WTC11 (cell line): ENCODE measurements at regions not wholly inside any gene's neighbourhood (a gene's known extent, or its start where the extent isn't known, plus 50 kb on each side); places are given as distances from the start of the nearest gene placed in this dataset.

Source experiments
- ATAC-seq: fragments of 200-7000 bp; cut with Tn5 transposase; 2 replicates; pipeline ENCODE4 v1.10.0; 2021; ENCODE audit warnings: mild to moderate bottlenecking, moderate library complexity
- CTCF ChIA-PET: fragments of 300-600 bp; sonication (Branson Sonifier 250); formaldehyde crosslinking; loops from one replicate; lab custom pipeline; 2021; ENCODE audit warnings: antibody characterized with exemption; lab: Charles Lee
- POLR2A ChIA-PET: fragments of 350-600 bp; sonication (Branson Sonifier 250); formaldehyde crosslinking; loops from one replicate; lab custom pipeline; 2021; ENCODE audit warnings: antibody characterized with exemption; lab: Charles Lee
- DNase-seq: peaks from one replicate; pipeline ENCODE4 v3.0.0; 2021; ENCODE audit warnings: low spot score
- H3K27ac Mint-ChIP-seq: 2 replicates; pipeline ENCODE4 v1.8.0; 2021; ENCODE audit warnings: mixed read lengths
- H3K27me3 Mint-ChIP-seq: 2 replicates; pipeline ENCODE4 v1.8.0; 2021; ENCODE audit warnings: low read depth, mild to moderate bottlenecking, moderate library complexity, mixed read lengths
- H3K36me3 Mint-ChIP-seq: 2 replicates; pipeline ENCODE4 v1.8.0; 2021; ENCODE audit warnings: mixed read lengths
- H3K4me1 Mint-ChIP-seq: 2 replicates; pipeline ENCODE4 v1.8.0; 2022; ENCODE audit warnings: mixed read lengths
- H3K4me3 Mint-ChIP-seq: 2 replicates; pipeline ENCODE4 v1.8.0; 2021; ENCODE audit warnings: mild to moderate bottlenecking, moderate library complexity, mixed read lengths
- H3K9me3 Mint-ChIP-seq: 2 replicates; pipeline ENCODE4 v1.8.0; 2021; ENCODE audit warnings: mixed read lengths
- ARID4B ChIP-seq: sonication (generic); formaldehyde crosslinking; IDR thresholded peaks from 2 replicates; pipeline ENCODE4 v1.8.0; 2023; ENCODE audit warnings: missing genetic modification reagents, mild to moderate bottlenecking, borderline replicate concordance
- CREM ChIP-seq: sonication (generic); formaldehyde crosslinking; IDR thresholded peaks from 2 replicates; pipeline ENCODE4 v1.8.1; 2022; ENCODE audit warnings: mild to moderate bottlenecking, missing genetic modification reagents, moderate library complexity
- E2F1 ChIP-seq: sonication (generic); formaldehyde crosslinking; IDR thresholded peaks from 2 replicates; pipeline ENCODE4 v1.8.0; 2022; ENCODE audit warnings: mild to moderate bottlenecking, missing genetic modification reagents
- EMX1 ChIP-seq: fragments of 250-450 bp; sonication (Bioruptor Pico); IDR thresholded peaks from 2 replicates; pipeline ENCODE4 v1.8.0; 2021; ENCODE audit warnings: mild to moderate bottlenecking
- FOXP1 ChIP-seq: sonication (generic); formaldehyde crosslinking; IDR thresholded peaks from 2 replicates; pipeline ENCODE4 v1.8.0; 2022; ENCODE audit warnings: missing genetic modification reagents, mild to moderate bottlenecking, moderate library complexity, borderline replicate concordance
- FOXP4 ChIP-seq: sonication (generic); formaldehyde crosslinking; IDR thresholded peaks from 2 replicates; pipeline ENCODE4 v1.8.0; 2022; ENCODE audit warnings: mild to moderate bottlenecking, missing genetic modification reagents
- GABPB1 ChIP-seq: sonication (generic); formaldehyde crosslinking; IDR thresholded peaks from 2 replicates; pipeline ENCODE4 v1.8.1; 2023; ENCODE audit warnings: mild to moderate bottlenecking, missing genetic modification reagents
- IRF1 ChIP-seq: sonication (generic); formaldehyde crosslinking; IDR thresholded peaks from 2 replicates; pipeline ENCODE4 v1.8.0; 2023; ENCODE audit warnings: missing genetic modification reagents
- NFATC4 ChIP-seq: fragments of 250-450 bp; sonication (Bioruptor Pico); IDR thresholded peaks from 2 replicates; pipeline ENCODE4 v1.9.0; 2021; ENCODE audit warnings: mild to moderate bottlenecking
- NR3C1 ChIP-seq: sonication (generic); formaldehyde crosslinking; conservative IDR thresholded peaks from 2 replicates; pipeline ENCODE4 v1.8.1; 2023; ENCODE audit warnings: low read depth, mild to moderate bottlenecking, missing genetic modification reagents
- PRDM15 ChIP-seq: sonication (generic); formaldehyde crosslinking; IDR thresholded peaks from 2 replicates; pipeline ENCODE4 v1.8.0; 2022; ENCODE audit warnings: missing genetic modification reagents
- RELA ChIP-seq: sonication (generic); formaldehyde crosslinking; IDR thresholded peaks from 2 replicates; pipeline ENCODE4 v1.8.1; 2022; ENCODE audit warnings: missing genetic modification reagents, mild to moderate bottlenecking, borderline replicate concordance
- SMAD4 ChIP-seq: sonication (generic); formaldehyde crosslinking; IDR thresholded peaks from 2 replicates; pipeline ENCODE4 v1.8.0; 2022; ENCODE audit warnings: mild to moderate bottlenecking, missing genetic modification reagents
- TEAD4 ChIP-seq: sonication (generic); formaldehyde crosslinking; IDR thresholded peaks from 2 replicates; pipeline ENCODE4 v1.8.0; 2022; ENCODE audit warnings: mild to moderate bottlenecking, missing genetic modification reagents
- ZNF416 ChIP-seq: fragments of 250-450 bp; sonication (Bioruptor Pico); IDR thresholded peaks from 2 replicates; pipeline ENCODE4 v1.9.0; 2021; ENCODE audit warnings: mild to moderate bottlenecking, inconsistent platforms
- ZNF512 ChIP-seq: sonication (generic); formaldehyde crosslinking; IDR thresholded peaks from 2 replicates; pipeline ENCODE4 v1.8.1; 2022; ENCODE audit warnings: missing genetic modification reagents, borderline replicate concordance
- TF ChIP-seq, protein P1 (sequence below): fragments of 250-450 bp; sonication (Bioruptor Pico); IDR thresholded peaks from 2 replicates; pipeline ENCODE4 v1.9.0; 2021; ENCODE audit warnings: mild to moderate bottlenecking, borderline replicate concordance

DNA sequence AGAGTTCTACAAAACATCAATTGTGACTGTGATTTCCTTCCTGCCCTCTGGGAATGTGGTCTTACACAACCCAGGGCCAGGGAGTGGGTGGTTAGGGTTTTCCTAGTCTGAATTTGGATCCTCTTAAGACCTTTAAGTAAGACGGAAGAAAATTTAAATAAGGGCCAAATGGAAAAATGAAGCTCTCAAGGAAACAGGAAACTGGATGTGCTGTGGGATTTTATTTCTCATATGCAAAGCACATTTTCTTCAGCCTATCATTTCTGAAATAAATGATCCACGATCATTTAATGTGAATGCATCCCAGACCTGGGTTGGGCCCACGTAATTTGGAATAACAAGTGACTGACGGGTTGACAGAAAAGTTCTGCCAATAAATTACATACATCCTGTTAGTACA lies 243.6 kb downstream of the CLIC5 start:
- Mint-ChIP-seq H3K27ac (no peak overlapping the region), H3K9me3 (peaks cover 15% of the 10 kb centered on the region), H3K4me3 (no peak overlapping the region), H3K27me3 (no peaks in the 10 kb centered on the region), H3K4me1 (peaks cover 5% of the 10 kb centered on the region; the same call in 1 of the 2 replicates), H3K36me3 (no peaks in the 10 kb centered on the region)
- DNase-seq (no peak), ATAC-seq (no peak)
- CTCF ChIA-PET = interaction anchor here (1.3 kb wide), 1 partner anchor 57 kb away, joined by 3 read pairs; no protein-coding TSS in a partner anchor
- POLR2A ChIA-PET = no interaction called here
- no peak for TF ChIP-seq E2F1
- TF ChIP-seq, protein P1, sequence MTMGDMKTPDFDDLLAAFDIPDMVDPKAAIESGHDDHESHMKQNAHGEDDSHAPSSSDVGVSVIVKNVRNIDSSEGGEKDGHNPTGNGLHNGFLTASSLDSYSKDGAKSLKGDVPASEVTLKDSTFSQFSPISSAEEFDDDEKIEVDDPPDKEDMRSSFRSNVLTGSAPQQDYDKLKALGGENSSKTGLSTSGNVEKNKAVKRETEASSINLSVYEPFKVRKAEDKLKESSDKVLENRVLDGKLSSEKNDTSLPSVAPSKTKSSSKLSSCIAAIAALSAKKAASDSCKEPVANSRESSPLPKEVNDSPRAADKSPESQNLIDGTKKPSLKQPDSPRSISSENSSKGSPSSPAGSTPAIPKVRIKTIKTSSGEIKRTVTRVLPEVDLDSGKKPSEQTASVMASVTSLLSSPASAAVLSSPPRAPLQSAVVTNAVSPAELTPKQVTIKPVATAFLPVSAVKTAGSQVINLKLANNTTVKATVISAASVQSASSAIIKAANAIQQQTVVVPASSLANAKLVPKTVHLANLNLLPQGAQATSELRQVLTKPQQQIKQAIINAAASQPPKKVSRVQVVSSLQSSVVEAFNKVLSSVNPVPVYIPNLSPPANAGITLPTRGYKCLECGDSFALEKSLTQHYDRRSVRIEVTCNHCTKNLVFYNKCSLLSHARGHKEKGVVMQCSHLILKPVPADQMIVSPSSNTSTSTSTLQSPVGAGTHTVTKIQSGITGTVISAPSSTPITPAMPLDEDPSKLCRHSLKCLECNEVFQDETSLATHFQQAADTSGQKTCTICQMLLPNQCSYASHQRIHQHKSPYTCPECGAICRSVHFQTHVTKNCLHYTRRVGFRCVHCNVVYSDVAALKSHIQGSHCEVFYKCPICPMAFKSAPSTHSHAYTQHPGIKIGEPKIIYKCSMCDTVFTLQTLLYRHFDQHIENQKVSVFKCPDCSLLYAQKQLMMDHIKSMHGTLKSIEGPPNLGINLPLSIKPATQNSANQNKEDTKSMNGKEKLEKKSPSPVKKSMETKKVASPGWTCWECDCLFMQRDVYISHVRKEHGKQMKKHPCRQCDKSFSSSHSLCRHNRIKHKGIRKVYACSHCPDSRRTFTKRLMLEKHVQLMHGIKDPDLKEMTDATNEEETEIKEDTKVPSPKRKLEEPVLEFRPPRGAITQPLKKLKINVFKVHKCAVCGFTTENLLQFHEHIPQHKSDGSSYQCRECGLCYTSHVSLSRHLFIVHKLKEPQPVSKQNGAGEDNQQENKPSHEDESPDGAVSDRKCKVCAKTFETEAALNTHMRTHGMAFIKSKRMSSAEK (CRISPR knock-in tag) = no peak
- TF ChIP-seq TEAD4 (CRISPR knock-in tag) = no peak
- TF ChIP-seq RELA (CRISPR knock-in tag) = no peak
- no peak for TF ChIP-seq GABPB1 (CRISPR knock-in tag)
- TF ChIP-seq ZNF416 = no peak
- TF ChIP-seq IRF1 (CRISPR knock-in tag) = no peak
- TF ChIP-seq NR3C1 (CRISPR knock-in tag) = no peak
- TF ChIP-seq ARID4B (CRISPR knock-in tag) = no peak
- TF ChIP-seq CREM = no peak
- TF ChIP-seq EMX1 (CRISPR knock-in tag) = no peak
- no peak for TF ChIP-seq ZNF512 (CRISPR knock-in tag)
- TF ChIP-seq, all 79 proteins: peak for 0

DNA sequence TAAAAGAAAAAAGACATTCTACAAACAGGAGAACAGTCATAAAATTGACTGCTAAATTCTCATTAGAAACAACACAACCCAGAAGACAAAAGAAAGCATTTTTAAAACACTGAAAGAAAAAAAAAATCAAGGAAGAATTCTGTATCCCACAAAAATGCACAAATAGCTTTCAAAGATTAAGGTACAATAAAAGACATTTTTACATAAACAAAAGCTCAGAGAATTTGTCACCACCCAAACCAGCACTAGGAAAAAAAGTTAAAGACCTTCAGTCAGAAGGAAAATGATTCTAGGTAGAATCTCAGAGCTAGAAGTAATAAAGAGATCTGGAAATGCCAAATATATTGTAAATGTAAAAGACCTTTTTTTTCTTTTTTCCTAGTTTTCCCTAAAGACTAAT lies 252.4 kb downstream of the CLIC5 start:
- Mint-ChIP-seq H3K27me3 (no peaks in the 10 kb centered on the region), H3K4me1 (no peaks in the 10 kb centered on the region), H3K36me3 (no peaks in the 10 kb centered on the region), H3K4me3 (no peak overlapping the region), H3K9me3 (peaks cover 23% of the 10 kb centered on the region), H3K27ac (no peak overlapping the region)
- ChIA-PET POLR2A (no interaction called here), CTCF (no interaction called here)
- DNase-seq (no peak), ATAC-seq (no peak)
- TF ChIP-seq FOXP1 (CRISPR knock-in tag) (no peak), PRDM15 (CRISPR knock-in tag) (no peak), SMAD4 (CRISPR knock-in tag) (no peak), FOXP4 (no peak), NFATC4 (no peak)
